Activated T-cell treated with anti-CD3 and anti-CD28 coated beads, Interleukin-2, amount 50 U/mL, for 72 hours (primary cell): ENCODE measurements at regions not wholly inside any gene's neighbourhood (a gene's known extent, or its start where the extent isn't known, plus 50 kb on each side); places are given as distances from the start of the nearest gene placed in this dataset.

Source experiments
- ATAC-seq, 2 donors: fragments of 150-1000 bp; cut with Tn5 transposase; replicated peaks in 1 of 2; 2 replicates each; pipeline ENCODE4 v1.10.0; 2021; ENCODE audit warnings: moderate library complexity in 2 of 2, mild to moderate bottlenecking in 1 of 2
- DNase-seq, 2 donors: peaks; one replicate each; pipeline ENCODE4 v3.0.0; 2021 to 2022; ENCODE audit warnings: mixed read lengths in 1 of 2
- H3K27ac Mint-ChIP-seq: one replicate; pipeline ENCODE4 v1.8.0; 2022; ENCODE audit warnings: mild to moderate bottlenecking, moderate library complexity, mixed read lengths
- H3K27me3 Mint-ChIP-seq: one replicate; pipeline ENCODE4 v1.8.0; 2022; ENCODE audit warnings: low read depth, mixed read lengths
- H3K36me3 Mint-ChIP-seq, 2 donors: one replicate each; pipeline ENCODE4 v1.8.0; 2022; ENCODE audit warnings: mixed read lengths in 2 of 2, mild to moderate bottlenecking in 1 of 2; ENCODE audit not compliant: insufficient read depth in 2 of 2
- H3K4me1 Mint-ChIP-seq: one replicate; pipeline ENCODE4 v1.8.0; 2022; ENCODE audit warnings: low read depth, mixed read lengths
- H3K4me3 Mint-ChIP-seq, 2 donors: one replicate each; pipeline ENCODE4 v1.8.0; 2022; ENCODE audit warnings: mild to moderate bottlenecking in 2 of 2, mixed read lengths in 2 of 2, moderate library complexity in 2 of 2
- H3K9me3 Mint-ChIP-seq, 2 donors: one replicate each; pipeline ENCODE4 v1.8.0; 2022; ENCODE audit warnings: mixed read lengths in 2 of 2

DNA sequence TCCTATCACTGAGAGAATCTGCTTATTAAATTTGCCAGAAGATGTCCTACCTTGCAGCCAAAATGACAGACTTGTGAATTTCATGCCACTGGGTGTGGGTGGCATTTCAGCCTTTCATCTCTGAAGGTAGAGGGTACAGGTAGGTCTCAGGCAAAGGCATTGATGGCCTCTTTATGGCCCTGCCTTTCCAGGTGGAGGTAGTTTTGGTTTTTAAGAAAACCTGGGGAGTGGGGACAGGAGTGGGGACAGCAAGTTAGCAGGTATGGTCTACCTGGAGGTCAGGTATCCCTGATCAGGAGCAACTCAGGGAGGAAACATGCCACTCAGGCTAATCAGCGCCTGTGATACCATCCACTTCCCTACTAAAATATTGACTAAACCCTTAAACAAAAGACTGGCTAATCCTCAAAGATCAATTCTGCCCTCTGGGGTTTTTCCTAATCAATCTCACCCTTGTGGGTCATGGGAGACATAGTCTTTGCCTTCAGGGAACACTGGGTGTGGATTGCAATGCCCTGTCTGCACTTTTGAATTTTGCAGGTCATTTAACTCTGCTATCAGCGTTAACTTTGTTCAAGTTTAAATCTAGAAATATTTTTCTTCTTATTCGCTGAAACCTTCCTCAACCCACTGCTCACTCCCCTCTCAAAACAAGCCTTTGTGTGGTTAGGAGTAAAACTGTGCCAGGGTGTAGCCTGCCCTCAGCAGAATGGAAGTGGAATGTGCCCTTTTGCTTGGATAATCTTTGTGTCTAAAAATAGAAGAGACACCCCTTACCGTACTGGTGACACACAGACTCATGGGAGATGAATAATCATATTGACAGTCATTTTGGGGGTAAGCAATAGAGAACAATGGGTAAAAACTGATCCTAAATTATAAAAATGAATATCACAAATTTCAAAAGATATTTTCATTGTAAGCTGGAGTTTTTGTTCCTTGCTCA, 233.7 kb downstream of the COG6 start:
- Mint-ChIP-seq H3K4me3 (no peak overlapping the region), H3K9me3 (peaks cover 0 to 8% of the 10 kb centered on the region in 2 donors), H3K27me3 (no peaks in the 10 kb centered on the region), H3K36me3 (peaks cover 1 to 5% of the 10 kb centered on the region in 2 donors), H3K27ac (peak overlapping the region; percentile 16), H3K4me1 (peaks cover 30% of the 10 kb centered on the region)
- DNase-seq (no peak), ATAC-seq (no peak)

DNA sequence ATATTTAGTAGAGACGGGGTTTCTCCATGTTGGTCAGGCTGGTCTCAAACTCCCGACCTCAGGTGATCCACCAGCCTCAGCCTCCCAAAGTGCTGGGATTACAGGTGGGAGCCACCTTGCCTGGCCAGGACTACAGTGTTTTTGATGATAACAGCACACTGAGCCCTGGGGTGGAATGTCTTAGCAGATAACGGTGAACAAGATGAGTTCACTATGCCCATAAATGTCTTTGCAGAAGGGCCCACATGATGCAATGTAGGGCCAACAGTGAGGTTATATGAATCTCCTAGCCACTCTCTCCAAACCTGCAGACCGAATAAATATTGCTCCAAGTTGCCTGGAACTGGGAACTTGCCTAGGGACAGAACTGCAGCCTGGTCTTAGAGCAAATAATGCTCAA, 235.1 kb downstream of the COG6 start:
- Mint-ChIP-seq H3K27ac (no peak overlapping the region), H3K4me1 (peaks cover 30% of the 10 kb centered on the region), H3K4me3 (no peak overlapping the region), H3K27me3 (no peaks in the 10 kb centered on the region), H3K9me3 (peaks cover 0 to under 1% of the 10 kb centered on the region in 2 donors), H3K36me3 (no peaks in the 10 kb centered on the region)
- DNase-seq, result no peak
- no peak for ATAC-seq

DNA sequence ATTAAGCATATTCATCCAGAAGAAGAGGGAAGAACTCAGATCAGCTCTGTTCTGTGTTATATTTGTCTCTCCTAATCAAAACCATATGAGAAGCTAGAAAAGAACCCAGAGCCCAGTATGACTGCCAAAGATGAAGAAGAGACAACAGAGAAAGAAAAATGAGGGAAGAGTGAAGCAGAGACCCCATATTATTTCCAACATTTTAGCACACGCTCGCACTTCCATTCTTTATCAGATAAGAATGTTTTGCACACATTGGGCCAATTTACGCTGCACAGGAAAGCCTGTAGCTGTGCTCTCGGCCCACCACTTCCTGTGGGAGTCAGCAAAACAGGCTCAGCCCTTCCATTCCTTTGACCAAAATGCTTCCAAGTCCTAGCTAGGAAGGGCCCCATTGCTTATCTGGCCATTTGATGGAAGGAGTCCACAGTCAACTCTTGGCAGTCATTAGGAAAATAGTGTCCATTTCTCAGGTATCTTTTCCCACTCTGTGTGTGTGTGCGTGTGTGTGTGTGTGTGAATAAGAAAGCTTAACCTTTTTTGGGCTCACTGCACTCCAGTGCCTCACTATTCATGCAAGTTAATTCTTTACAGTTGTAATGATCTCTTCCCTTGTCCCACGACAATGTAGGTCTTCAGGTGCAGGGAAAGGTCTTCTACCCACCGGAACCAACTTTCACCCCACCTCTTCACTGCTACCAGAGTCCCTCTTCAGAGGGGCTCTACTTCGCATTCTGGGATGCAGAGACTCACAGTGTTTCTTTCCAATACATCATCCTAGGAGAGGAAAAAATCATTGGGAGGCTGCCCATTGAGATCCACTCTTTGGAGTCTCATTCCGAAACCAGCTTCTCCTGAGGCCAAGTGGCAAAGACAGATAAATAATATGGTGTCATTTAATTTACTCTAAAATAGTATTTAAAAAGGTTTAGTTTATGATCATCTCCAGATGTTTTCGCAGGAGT, 237.5 kb downstream of the COG6 start:
- H3K9me3 Mint-ChIP-seq, result no peaks in the 10 kb centered on the region
- H3K36me3 Mint-ChIP-seq, result no peaks in the 10 kb centered on the region
- H3K27me3 Mint-ChIP-seq, result no peaks in the 10 kb centered on the region
- DNase-seq (peak; percentile 18 to 23), ATAC-seq (peak; percentile 70 to 75)
- peak overlapping the region; percentile 48 to 68 for H3K4me3 Mint-ChIP-seq
- H3K4me1 Mint-ChIP-seq, result peaks cover 30% of the 10 kb centered on the region
- H3K27ac Mint-ChIP-seq, result peak overlapping the region; percentile 6

DNA sequence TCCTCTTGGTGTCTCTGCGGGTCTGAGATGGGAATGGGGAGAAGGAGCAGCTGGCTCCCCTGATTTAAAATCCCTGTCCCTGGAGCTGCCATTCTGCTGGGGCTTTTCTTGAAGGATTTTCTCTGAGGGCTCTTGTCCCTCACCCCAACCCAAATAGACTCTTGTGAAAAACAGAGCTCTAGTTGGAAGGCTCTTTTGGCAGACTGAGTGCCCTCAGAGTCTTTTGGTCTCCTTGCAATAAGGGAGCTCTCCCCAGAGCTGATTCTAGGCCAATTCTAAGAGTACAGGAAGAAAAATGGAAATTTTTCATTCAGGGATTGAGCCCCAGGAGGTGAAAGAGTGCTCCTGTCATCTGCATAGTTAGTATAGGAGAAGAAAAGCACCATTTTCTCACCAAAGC, 238.3 kb downstream of the COG6 start:
- ATAC-seq (no peak), DNase-seq (no peak)
- H3K36me3 Mint-ChIP-seq, result no peaks in the 10 kb centered on the region
- H3K27me3 Mint-ChIP-seq, result no peaks in the 10 kb centered on the region
- peak overlapping the region in 1 of 2 donors; percentile 23 for H3K4me3 Mint-ChIP-seq
- peaks cover 30% of the 10 kb centered on the region for H3K4me1 Mint-ChIP-seq
- H3K27ac Mint-ChIP-seq, result peak overlapping the region; percentile 39
- H3K9me3 Mint-ChIP-seq, result no peaks in the 10 kb centered on the region

DNA sequence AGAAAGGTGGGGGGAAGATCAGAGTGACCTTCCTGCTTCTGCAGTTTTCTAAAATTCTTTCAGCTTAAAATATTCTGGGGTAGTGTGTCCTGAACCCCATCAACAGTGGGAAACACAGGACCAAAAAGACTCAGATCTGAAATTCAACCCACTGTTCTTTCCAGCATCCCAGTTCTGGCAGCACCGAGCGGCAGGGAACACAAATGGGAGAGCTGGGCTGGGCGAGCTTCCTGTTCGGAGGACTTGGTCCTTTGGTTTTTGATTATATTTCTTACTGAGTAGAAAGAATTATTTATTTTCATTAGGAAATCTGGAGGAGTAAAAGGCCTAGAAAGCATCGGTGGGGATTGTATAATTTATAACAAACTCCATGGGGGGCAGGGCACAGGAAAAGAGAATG, 239.1 kb downstream of the COG6 start:
- H3K9me3 Mint-ChIP-seq, result no peaks in the 10 kb centered on the region
- H3K27me3 Mint-ChIP-seq, result no peaks in the 10 kb centered on the region
- H3K27ac Mint-ChIP-seq, result no peak overlapping the region
- no peak for ATAC-seq
- no peak for DNase-seq
- peaks cover 30% of the 10 kb centered on the region for H3K4me1 Mint-ChIP-seq
- no peak overlapping the region for H3K4me3 Mint-ChIP-seq
- H3K36me3 Mint-ChIP-seq, result no peaks in the 10 kb centered on the region

DNA sequence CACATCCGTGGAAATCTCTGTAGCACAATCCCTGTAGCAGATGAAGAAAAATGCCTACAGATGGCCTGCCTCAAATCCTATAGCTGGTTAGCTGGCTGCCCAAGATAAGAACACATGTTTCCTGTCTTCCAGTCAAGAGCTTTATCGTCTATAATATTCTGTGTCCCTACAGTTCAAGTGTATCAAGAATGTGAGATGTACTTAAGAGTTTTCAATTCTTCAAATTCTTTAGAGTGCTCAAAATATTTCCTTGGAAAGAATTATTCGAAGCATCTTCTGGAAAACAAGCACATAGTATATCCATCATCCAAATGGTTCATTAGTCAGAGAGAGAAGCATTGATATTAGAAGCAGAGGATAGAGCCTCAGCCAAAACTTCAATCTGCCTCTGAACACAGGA, 239.8 kb downstream of the COG6 start:
- Mint-ChIP-seq H3K9me3 (no peaks in the 10 kb centered on the region), H3K4me1 (peaks cover 30% of the 10 kb centered on the region), H3K36me3 (no peaks in the 10 kb centered on the region), H3K4me3 (no peak overlapping the region), H3K27me3 (no peaks in the 10 kb centered on the region), H3K27ac (no peak overlapping the region)
- ATAC-seq (no peak), DNase-seq (no peak)

DNA sequence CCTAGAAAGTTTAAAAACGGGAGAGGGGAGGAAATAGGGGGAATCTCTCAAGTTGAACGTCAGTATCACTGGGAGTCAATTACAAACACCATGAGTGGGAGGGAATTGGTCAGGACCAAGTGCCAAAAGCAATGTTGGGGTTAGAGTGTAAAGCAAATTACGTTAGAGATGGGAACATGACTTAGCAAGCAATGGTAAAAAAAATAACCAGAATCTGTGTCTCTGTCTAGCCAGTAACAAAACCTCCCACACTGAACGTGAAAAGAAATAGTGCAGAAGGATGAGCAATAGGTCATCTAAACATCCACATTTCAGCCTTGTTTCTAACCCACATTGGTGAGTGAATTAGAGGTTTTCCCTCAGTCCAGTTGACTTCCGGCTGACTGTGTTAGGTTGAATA, 242.2 kb downstream of the COG6 start:
- Mint-ChIP-seq H3K9me3 (no peaks in the 10 kb centered on the region), H3K36me3 (no peaks in the 10 kb centered on the region), H3K27me3 (no peaks in the 10 kb centered on the region), H3K4me3 (no peak overlapping the region), H3K4me1 (peaks cover 13% of the 10 kb centered on the region), H3K27ac (no peak overlapping the region)
- DNase-seq (no peak), ATAC-seq (no peak)

DNA sequence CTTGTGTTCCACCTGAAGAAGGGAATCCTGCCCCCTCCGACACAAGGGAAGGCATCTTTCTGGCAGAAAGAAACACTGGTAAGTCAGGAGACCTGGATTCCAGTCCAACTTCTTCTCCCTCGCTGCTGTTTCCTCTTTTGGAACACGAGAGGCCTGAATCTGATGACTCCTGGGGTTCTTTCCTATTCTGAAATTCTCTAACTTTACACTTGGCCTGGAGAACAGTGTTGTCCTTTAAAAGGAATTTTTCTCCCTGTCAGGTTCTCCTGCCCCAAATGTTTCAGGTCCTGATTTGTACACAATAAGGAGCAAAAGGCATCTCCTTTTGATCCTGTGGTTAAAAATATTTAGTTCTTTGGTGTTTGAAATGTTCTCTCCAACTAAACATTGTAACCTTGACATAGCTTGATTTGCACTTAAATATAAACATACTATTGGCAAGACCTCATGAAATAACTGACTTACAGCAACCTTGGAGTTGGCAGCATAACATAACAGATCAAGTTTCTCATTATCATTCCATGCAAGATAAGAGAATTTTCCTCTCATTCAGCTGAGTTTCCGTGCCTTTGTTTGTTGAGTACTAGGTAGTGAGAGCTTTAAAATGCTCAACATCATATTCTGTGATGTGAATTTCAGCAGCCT, 244.8 kb downstream of the COG6 start:
- DNase-seq (no peak), ATAC-seq (no peak)
- Mint-ChIP-seq H3K27me3 (no peaks in the 10 kb centered on the region), H3K4me3 (no peak overlapping the region), H3K27ac (no peak overlapping the region), H3K36me3 (no peaks in the 10 kb centered on the region), H3K4me1 (no peaks in the 10 kb centered on the region), H3K9me3 (no peaks in the 10 kb centered on the region)

DNA sequence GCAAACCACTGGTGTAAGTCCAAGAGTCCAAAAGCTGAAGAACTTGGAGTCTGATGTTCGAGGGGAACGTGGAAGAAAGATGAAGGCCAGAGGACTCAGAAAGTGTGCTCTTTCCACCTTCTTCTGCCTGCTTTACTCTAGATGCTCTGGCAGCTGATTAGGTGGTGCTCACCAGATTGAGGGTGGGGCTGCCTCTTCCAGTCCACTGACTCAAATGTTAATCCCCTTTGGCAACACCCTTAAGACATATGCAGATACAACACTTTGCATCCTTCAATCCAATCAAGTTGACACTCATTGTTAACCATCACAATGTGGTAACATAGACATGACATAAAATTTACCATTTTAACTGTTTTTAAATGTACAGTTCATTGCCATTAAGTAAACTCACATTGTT, 249.5 kb downstream of the COG6 start:
- no peak for ATAC-seq
- Mint-ChIP-seq H3K36me3 (no peaks in the 10 kb centered on the region), H3K9me3 (peaks cover 0 to 1% of the 10 kb centered on the region in 2 donors)

DNA sequence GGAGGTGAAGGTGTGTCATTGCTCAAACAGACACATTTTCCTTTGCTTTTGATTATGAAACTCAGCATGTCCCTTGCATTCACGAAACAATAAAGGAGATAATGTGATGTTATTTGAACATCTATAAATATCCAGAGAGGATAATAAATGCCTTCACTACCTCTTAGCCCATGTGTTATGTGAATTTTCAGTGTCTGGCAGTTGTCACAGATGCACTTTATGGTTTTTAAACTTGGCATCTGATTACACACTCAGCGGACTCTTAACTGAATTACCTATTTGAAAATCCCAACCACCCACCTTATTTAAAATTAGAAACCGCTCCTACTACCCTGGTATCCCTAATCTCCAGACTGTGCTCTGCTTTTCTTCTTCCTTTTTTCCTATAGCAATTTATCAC, 254.2 kb downstream of the COG6 start:
- Mint-ChIP-seq H3K27me3 (peaks cover 18% of the 10 kb centered on the region), H3K9me3 (peaks cover 0 to 1% of the 10 kb centered on the region in 2 donors), H3K4me3 (no peak overlapping the region), H3K27ac (no peak overlapping the region), H3K4me1 (peaks cover 28% of the 10 kb centered on the region), H3K36me3 (peaks cover 0 to 2% of the 10 kb centered on the region in 2 donors)
- DNase-seq (no peak), ATAC-seq (no peak)

More for the DNA sequence above, 249.5 kb downstream of the COG6 start:
- DNase-seq, result no peak
- Mint-ChIP-seq H3K27ac (no peak overlapping the region), H3K27me3 (peaks cover 7% of the 10 kb centered on the region), H3K4me3 (no peak overlapping the region), H3K4me1 (peaks cover 8% of the 10 kb centered on the region)

DNA sequence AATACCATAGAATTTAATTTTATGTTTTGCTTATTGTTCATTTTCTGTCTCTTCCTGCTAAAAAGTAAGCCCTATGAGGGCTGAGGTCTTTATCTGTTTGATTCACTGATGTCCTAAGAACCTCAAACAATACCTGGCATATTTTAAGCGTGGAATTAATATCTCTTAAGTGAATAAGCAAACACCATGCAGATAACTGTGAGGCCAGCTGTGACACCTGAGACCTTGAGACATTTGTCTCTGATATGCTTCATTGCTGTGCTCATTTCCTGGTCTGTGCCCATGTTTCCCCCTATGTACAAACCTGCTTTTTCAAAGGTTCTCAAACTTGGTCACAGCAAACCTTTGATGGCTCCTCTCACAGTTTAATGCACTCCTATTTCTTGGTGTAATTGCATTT, 254.6 kb downstream of the COG6 start:
- H3K36me3 Mint-ChIP-seq, result peaks cover 0 to 2% of the 10 kb centered on the region in 2 donors
- no peak overlapping the region for H3K4me3 Mint-ChIP-seq
- no peak for ATAC-seq
- H3K4me1 Mint-ChIP-seq, result peaks cover 28% of the 10 kb centered on the region
- no peak overlapping the region for H3K27ac Mint-ChIP-seq
- H3K27me3 Mint-ChIP-seq, result peaks cover 18% of the 10 kb centered on the region
- peaks cover 0 to 1% of the 10 kb centered on the region in 2 donors for H3K9me3 Mint-ChIP-seq
- no peak for DNase-seq

DNA sequence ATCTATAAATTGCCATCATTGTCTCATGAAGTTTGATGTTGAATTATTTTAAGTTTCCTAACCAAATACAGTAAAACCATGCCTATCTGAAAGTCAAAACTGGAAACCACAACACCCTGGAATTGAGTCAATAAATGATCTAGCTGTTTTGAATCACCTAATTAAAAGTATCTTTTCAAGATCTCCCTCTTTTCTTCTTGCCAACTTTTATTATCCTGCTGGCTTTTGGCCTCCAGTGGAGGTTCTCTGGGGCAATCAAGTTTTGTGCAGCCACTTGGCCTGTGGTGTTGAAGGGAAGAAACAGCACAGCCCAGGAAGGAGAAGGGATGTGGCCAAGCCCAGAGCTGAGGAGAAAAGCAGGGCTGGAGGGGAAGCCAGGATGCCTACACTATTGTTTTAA, 255.4 kb downstream of the COG6 start:
- Mint-ChIP-seq H3K4me1 (peaks cover 28% of the 10 kb centered on the region), H3K4me3 (peak overlapping the region; percentile 18 to 35)

More for the DNA sequence above, 255.4 kb downstream of the COG6 start:
- Mint-ChIP-seq H3K36me3 (peaks cover 0 to 2% of the 10 kb centered on the region in 2 donors), H3K27ac (peak overlapping the region; percentile 35), H3K9me3 (no peaks in the 10 kb centered on the region), H3K27me3 (peaks cover 25% of the 10 kb centered on the region)
- ATAC-seq (peak; percentile 61 to 66), DNase-seq (peak in 1 of 2 donors; percentile 30)
